Activated CD4-positive, CD25-positive, alpha-beta regulatory T cell treated with anti-CD3 and anti-CD28 coated beads, Interleukin-2, amount 50 U/mL, for 24 hours (primary cell): ENCODE measurements at regions not wholly inside any gene's neighbourhood (a gene's known extent, or its start where the extent isn't known, plus 50 kb on each side); places are given as distances from the start of the nearest gene placed in this dataset.
A peak's percentile ranks its signal among the peaks of the same experiment; 100 is the strongest.
"Not testable (repeated sequence)": the region's sequence is repeated elsewhere in the genome, so short reads cannot be mapped to it uniquely, and the experiment has no call there.

ENCODE experiments used
- ATAC-seq, 2 donors: fragments of 150-1000 bp; cut with Tn5 transposase; one replicate each; pipeline ENCODE4 v1.10.0; 2021; ENCODE audit warnings: mild to moderate bottlenecking in 1 of 2, moderate library complexity in 1 of 2

DNA sequence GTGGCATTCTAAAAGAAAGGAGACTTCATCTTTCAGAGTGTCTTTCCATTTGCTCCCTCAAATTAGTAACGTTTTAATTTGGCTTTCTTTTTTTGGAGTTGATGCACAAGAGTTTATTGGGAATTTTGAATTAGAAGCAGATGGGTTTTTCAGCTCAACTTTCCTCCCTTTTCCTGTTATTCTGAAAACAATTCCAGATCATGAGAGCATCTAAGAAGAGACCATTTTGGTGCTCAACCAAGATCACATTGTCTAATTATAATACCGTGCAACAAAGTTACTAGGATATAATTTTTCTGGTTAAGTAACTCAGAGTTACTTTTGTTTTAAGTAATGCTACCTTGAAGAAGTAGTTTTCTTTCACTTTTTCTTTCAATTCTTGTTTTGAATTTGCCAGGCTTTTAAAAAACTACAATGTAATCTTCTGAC lies 396.6 kb upstream of the KLF6 start:
- peak; percentile 88 to 97 for ATAC-seq

DNA sequence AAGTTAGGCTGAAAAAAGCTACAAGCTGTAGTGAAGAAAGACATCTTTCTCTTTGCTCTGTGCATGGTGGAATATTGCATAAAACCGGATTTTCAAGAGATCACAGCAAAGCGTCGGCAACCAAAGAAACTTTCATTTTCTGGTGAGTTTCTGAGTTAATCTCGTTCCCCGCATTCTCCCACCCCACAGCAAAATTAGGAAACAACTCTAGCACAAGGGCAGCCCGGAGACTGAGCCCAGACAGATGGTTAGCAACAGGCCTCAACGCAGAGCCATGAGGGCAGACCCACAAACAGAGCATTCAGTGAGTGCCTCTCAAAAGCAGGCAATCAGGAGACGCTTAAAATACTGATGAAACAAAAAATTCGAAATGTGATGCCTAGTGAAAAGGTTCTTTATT lies 396.1 kb upstream of the KLF6 start:
- no peak for ATAC-seq

DNA sequence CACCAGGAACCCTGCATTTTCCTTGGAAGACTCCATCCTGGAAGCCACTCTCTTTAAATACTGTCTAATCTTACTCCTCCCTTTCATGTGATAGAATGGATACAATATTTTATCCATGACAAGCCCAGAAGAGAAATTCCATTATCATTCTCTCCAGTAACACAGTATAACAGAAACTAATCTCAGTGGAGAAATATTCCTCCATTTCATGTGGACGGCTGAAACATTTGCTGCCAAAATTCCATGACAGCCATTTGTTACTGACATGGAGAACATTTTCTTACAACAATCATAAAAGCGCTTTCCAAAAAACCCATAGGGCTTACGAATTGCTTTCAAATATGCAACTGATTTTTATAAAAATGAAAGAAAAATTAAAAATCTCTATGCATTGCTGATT lies 392.8 kb upstream of the KLF6 start:
- ATAC-seq: no peak

DNA sequence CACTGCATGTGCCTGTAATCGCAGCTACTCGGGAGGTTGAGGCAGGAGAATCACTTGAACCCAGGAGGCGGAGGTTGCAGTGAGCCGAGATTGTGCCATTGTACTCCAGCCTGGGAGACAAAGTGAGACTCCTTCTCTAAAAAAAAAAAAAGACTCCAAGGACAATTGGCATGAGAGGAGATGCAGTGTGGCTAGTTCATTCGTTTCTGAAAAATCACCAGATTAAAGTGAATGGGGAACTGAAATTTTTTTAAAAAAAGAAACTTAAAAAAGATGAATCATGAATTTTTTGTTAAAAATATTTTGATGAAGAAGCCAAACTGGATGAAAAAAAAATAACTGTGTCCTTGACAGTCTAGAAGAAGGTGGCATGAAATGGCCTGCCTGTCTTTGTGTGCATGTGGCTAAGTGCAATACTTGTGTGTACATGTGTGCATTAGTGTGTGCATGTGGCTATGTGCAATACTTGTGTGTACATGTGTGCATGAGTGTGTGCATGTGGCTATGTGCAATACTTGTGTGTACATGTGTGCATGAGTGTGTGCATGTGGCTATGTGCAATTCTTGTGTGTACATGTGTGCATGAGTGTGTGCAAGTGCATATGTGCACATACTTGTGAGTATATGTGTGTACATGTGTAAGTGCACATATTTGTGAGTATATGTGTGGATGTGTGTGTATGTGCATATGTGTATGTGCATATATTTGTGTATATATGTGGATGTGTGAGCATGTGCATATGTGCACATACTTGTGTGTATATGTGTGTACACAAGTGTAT lies 391.7 kb upstream of the KLF6 start:
- no peak for ATAC-seq

DNA sequence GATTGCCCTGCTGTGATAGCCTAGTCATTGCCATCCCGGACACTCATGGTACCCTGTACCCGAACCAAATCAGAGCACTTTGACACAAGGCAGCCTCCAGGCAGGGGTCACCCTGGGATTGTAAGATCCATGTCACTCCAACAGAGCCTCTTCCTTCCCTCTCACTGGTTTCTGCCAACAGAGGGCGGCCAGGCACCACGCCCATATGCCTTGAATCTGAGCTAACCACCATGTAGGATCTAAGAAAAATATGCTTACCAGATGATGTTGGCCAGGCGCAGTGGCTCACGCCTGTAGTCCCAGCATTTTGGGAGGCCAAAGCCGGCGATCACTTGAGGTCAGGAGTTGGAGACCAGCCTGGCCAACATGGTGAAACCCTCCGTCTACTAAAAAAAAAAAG lies 389.2 kb upstream of the KLF6 start:
- ATAC-seq: no peak

DNA sequence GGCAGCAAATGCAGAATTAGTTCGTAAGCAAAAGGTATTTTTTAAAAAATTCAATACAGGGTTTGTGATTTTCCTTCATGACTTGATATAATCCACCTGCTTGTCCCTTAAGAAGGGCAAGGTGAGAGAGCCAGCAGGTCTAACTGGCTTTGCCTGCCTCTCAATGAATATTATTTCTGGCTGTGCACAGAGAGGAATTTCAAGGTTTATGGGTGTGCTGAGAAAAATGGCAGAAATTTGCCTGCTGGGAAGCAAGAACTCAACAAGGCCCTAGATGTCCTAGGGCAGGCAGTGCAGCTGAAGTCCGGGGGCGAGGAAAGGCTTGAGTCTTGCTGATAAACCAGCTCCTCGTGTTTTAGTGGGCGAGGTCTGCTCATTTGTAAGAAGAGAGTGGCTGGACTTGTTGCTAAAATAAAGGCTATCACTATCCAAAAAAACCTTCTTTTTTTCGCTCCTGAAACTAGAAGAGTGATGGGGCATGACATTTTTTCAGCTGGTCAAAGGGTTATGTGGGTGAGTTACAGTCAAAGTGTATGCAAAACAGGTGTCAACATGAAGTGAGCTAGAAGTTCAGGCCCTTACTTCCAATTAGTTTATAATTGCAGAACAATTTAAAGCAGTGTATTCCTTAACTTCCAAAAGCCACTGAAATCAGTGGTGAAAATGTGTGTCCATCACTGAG lies 385.8 kb upstream of the KLF6 start:
- no peak for ATAC-seq

DNA sequence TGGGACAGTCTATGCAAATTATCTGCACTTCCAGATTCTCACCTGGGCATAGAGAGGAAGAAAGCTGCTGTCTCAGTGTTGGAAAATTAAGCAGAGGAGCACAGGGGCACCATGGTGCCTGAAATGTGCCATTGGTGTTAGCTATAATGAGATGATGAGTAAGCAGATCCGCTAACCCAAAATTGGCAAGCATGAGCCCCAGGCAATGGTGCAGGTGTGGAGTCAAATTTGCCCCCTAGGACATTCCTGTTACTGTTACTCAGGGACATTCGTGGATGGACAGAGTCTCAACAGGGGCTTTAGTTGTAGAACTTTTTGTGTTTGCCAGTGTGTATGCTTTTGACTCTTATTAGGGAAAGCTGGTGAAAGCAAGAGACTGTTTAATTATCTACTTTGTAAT lies 385.2 kb upstream of the KLF6 start:
- ATAC-seq: no peak

DNA sequence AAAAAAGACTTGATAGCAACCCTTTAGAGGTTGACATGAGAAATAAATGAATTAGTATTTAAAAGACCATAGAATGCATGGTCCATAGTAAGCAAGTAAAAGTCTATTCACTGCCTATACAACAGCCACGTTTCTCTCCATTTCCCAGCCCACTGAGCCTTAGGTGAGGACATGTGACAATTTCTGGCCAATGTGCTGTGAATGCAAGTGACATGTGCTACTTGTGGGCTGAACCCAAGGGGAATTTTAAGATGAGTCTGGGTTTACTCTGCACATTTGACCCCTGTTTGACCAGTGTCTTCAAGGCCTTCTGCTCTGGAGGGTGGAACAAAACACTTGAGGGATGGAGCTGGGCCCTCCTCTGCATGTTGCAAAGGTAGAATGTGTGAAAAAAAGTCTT lies 384.4 kb upstream of the KLF6 start:
- no peak for ATAC-seq

DNA sequence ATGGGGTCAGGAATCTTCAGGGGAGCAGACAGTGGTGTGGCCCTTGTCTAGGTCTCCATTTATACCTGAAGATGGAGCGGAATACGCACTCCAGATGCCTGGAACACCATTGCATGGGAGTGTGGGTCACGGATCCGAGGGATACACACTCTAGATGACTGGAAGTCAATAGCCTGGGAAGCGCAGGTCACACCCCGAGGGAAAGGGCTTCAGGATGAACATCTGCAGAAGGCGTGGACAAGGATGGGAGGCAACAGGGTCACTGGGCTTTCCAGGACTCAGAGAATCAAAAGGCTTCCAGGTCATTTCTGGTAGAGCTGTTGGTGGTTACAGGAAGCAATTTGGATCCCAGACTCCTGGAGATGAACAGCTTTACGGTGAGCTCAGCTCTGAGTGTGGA lies 382.2 kb upstream of the KLF6 start:
- no peak for ATAC-seq

DNA sequence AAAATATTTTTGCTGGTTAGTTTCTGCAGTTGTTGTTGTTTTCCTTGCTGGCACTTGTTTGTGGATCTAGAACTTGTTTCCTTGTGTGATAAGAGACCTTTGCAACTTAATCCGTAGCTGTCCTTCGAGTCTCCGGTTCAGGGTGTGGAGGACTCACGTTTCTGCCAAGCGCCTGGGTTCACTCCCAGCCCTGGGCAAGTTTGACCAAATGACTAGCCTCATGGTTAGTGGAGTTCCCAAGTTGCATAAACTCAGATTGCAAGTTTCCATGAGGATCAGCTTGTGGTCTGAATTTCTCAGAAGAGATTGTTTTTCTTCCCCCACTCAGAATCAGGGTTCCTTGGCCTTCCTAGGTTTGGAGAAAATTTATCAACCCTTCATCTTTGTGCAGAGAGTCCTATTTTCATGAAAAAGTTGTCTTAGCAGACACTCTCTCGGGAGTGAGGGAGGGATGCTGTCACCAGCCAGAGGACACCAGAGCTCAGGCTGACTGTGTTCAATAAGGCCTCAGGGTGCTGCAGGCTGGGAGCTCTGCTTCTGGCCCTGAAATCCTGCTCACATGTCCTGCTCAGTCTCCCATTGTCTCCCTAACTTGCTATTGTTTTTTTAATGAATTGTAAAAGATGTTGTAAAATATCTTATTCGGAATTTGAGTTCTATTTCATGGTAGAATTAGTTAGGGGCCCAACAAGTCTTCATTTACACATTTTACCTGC lies 377.7 kb upstream of the KLF6 start:
- no peak for ATAC-seq

DNA sequence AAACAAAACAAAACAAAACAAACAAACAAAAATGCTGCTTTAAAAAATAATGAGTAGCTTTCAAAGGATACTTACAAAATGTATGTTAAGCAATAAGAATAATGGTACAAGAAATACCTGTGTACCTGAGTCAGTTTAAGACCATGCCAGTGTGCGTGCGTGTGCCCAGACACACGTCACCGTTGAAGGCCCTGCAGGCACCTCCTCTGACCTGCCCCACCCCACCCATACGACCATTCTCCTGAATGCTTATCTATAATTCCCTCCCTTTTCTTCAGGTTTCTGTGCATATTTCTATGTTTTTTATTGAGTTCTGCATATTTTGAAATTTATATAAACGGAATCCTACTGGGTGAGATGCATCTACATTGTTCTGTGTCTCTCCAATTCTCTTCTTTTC lies 374.2 kb upstream of the KLF6 start:
- ATAC-seq: no peak

DNA sequence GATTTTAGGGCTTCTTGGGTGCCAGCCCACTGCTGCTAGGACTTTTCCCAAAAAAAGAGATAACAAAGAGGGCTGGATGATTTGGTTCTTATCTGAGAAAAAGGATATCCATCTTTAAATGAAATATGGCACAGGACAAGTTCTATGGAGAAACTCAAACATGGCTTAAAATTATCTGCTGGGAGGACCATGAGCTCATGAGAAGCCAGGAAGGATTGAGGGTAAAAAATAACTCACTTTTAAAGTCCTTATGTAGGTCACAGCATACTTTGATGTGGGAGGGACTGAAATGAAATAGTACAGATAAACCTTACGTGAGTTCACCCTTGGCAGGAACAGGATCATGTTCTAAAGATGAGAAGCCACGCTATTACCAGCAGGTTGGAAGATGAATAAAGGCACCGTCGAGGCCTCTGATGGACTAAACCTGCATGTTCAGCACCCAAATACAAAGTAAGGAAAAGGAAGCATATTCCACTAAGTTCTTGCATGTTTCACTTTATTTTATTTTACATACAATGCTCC lies 369.2 kb upstream of the KLF6 start:
- no peak for ATAC-seq

DNA sequence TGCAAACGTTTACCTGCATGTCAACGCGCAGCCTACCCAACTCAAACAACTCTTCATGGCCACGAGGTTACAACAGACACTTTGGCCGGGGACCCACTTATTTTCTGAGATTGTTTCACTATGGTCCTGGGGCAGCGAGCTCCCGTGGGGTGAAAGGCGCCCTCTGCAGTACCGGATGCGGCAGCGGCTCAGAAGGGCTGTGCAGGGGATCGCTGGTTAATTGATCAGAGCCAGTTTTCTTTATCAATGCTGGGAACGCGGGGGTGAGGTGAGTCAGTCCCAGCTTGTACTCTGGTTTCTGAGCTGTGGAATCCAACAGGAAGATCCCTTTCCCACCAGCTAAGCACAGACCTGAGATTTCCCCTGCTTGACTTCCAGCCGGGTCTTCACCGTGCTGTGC lies 366.5 kb upstream of the KLF6 start:
- no peak for ATAC-seq

DNA sequence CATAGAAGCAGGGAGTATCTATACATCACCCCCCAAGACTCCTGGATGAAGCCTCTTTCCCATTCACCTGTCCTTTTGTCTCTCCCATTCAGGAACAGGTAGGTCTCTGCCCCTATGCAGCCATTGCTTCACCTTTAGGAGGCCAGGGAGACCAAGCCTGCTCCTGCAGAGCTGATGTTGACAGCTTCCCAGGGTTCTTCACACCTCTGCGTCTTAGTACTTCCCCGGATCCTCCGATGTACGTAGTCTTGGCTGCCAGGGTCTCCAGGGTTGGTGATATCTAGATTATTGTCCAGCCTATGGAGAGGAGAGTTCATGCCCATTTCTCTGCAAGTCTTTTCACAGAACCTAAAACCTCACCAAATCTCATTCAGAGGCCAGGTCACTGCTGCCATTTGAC lies 365.7 kb upstream of the KLF6 start:
- ATAC-seq: no peak

DNA sequence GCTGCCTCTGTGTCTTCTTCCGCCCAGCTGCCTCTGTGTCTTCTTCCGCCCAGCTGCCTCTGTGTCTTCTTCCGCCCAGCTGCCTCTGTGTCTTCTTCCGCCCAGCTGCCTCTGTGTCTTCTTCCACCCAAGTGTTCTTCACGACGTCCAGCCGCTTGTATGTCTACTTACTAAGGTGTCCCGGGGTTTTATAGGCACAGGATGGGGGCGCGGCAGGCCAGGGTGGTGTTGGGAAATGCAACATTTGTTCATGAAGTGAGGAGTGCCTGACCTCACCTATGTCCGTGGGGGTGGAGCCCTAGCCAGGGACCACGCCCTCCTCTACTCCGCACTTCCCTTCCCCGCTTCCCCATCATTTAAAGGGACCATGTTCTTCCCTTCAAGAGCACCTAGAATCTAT lies 364.5 kb upstream of the KLF6 start:
- not testable (repeated sequence) for ATAC-seq

DNA sequence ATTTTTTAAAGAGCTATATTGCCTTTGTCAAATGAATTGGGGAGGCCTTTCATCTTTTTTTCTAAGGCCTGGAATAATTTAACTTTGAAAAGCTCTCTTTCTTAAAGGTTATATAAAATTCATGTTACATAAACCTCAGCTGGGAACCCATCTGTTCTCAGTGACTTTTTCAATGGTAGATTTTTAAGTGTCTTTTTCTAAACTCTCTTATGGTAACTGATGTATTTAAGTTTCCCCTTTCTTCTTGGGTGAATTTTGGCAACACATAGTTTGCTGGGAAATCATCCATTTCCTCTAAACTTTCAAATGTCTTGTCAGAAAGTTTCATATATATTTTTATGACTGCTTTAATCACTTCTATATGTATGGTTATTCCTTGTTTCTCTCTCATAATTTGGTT lies 362.2 kb upstream of the KLF6 start:
- no peak for ATAC-seq

DNA sequence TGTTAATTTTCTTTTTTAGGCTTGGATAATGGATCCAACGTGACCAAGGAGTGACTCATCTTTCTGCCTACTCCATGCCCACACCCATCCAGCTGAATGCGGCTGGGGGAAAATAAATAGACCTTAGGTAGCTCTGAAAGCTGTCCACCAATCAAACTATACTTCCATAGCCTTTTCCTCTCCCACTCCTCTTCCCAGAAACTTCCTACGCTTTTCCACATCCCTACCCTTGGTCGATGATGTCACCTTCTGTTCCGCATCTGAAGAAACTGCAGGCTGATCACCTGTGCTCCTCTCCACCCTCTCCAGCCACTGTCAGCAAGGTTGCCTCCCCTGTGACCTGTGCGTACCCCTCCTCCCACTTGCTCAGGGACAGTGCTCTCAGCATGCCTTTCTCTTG lies 359.8 kb upstream of the KLF6 start:
- ATAC-seq: no peak

DNA sequence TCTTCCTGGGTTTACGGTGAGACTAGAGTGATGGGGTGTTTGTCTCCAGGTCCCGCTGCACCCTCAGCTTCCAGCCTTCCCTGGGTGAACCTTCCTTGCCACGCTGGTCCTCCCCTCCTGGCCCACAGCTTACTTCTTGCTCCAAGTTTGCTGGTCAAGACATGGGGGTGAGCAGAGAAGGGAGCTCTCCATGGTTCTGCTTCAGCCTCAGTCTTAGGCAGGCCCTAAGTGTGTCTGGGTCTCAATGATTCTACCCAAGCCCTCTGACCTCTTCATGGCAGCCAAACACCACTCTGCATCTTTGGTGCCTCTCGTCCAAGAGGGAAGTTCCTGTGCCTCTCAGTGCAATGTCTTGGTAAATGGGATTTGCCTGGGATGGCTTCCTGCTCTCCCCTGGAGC lies 356.5 kb upstream of the KLF6 start:
- no peak for ATAC-seq

DNA sequence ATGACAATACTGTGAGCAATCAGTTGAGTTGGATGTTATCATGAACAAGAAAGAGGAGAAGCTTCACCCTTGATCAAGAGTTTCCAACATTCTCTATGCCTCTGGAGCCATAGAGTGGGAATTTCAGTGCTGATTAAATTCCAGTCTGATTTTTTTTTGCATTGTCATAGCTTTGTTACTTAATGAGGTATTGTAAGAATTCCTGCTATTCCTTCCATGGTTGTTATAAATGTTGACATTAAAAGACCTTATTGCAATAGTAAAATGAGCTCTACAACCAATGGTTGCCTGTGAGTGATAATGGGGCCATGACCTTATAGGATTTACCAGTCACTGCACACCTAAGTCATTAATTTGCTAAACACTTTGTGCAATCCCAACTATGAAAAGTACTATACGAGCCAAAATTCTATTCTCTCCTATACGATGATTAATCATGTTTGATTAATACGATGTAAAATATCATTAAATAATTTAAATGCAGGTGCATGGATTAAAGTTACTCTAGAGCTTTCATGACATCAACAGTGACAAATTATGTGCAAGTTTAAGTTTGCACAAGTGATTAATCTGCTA lies 353.2 kb upstream of the KLF6 start:
- ATAC-seq: no peak

DNA sequence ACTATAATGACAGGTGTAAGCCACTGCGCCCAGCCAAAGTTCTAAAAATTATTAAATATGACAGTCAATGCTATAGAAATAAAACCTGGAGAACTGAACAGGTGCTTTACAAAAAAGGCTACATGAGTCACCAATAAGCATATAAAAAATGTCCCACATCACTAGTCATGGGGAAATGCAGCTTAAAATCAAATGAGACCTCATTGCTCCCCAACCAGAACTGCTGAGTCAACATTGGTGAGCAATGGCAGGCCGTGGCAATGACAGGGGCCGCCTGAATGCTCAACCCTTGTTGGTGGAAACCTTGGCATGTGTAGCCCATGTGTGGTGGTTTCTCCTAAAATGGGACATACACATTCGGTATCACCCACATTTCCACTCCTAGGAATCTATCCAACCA lies 352.3 kb upstream of the KLF6 start:
- peak; percentile 54 to 65 for ATAC-seq

DNA sequence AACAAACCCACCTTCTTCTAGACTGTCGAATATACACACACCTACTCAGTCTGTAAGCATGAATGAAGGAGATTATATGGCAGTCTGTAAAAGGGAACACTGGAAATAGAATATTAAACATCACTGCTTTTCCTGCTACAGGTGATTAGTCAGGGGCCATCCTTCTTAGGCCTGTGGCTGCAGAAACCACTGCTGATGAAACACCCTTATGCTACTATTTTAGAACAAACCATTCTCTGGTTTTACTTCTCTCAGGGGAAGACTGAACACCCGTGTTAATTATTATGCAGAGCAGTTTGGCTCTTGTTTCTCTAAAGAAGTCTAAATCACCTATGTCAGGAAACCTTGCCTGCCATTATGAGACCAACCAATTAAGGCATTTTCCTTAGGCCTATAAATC lies 351.1 kb upstream of the KLF6 start:
- peak; percentile 5 to 15 for ATAC-seq

DNA sequence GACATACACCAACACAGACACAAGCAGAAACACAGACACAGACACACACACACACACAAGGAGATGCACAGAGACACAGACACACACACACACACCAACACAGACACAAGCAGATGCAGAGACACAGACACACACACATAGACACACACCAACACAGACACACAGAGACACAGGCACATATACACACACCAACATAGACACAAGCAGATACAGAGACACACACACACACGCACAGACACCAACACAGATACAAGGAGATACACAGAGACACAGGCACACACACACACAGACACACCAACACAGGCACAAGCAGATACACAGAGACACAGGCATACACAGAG lies 347.2 kb upstream of the KLF6 start:
- ATAC-seq: no peak

DNA sequence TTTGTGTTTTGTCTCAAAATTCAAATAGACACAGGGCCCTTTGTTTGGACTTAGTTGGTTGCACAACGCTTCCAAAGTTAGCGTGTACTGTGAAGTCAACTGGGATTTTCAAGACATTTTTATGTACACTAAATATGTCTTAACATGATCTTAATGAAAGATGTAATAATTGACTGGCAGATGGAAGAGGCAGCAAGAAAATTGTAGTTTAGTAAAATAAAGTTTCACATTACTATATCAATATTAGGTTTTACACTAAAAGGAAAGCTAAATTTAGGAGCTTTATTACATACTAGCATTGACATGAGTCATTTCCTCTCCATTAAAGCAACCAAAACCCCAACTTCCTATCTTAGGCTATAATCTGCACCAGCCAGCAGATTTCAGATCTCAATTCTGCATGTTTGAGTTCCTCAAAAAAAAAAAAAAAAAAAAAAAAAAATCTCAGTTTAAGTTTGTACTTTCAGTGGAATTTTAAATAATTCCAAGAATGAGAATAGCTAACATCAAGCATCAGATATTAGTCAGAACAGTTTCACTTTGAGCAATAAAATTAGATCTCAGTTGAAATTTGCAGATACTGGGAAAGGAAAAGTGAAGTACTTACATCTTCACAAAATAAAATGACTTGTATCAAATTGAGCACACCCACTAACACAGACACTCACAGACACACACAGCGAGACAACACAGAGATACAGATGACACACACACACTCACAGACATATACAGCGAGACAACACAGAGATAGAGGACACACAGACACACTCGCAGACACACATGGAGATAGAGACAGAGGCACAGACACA lies 346.6 kb upstream of the KLF6 start:
- peak; percentile 85 to 87 for ATAC-seq
